ENCODE measurements at regions not wholly inside any gene's neighbourhood (a gene's known extent, or its start where the extent isn't known, plus 50 kb on each side); places are given as distances from the start of the nearest gene placed in this dataset.

DNA sequence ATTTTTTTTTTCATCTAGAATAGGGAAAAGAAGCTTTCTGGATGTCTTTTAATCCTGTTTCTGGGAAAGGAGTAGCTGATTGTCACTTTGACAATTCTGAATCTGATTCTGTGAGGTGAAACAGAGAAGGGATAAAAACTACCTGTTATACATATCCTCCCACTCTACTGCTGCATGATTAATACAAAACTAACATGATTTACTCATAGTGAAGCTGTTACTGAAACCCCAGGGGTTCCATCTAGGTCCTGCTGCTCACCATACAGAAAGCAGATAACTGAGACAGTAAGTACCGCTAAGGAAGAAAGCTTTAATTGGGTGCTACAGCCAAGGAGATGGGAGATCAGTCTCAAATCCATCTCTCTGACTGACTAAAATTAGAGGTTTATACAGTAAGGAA is 610.9 kb upstream of the ALCAM start:
- Histone ChIP-seq H3K36me3 (ENCODE audit: control insufficient read depth in 2 of 2, insufficient read depth in 2 of 2, low read length in 2 of 2) (no peaks in the 10 kb centered on the region), H3K27me3 (ENCODE audit: control insufficient read depth in 1 of 2, insufficient read depth in 2 of 2, low read length in 2 of 2) (no peaks in the 10 kb centered on the region), H3K9me3 (ENCODE audit: control insufficient read depth in 2 of 2, low read length in 2 of 2) (no peaks in the 10 kb centered on the region), H3K4me3 (ENCODE audit: low read length in 2 of 2) (no peak overlapping the region), H3K4me1 (ENCODE audit: control insufficient read depth, insufficient read depth, low read length) (no peaks in the 10 kb centered on the region), H3K27ac (ENCODE audit: low read length) (no peak overlapping the region), H3K9ac (ENCODE audit: low read length in 2 of 2) (no peak overlapping the region)

DNA sequence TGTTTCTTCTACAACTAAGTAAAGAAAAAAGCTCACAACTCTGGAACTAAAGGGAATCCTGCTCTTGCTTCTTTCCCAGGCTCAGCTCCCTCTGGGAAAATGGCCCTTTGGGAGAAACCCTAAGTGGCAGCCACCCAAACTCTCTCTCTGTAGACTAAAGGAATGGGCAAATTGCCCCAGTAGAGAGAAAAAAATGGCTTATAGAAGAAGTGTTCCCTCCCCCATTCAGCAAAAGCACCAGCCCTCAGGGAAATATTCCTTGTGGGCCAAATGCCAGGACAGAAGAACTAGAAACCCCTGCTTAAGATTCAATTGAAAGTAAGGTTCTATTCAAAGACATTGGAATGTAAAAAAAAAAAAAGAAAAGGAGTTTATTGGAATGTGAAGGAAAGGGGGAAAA is 603.7 kb upstream of the ALCAM start:
- Histone ChIP-seq H3K9ac (ENCODE audit: low read length in 2 of 2) (no peak overlapping the region), H3K4me3 (ENCODE audit: low read length in 2 of 2) (no peak overlapping the region), H3K27ac (ENCODE audit: low read length) (no peak overlapping the region), H3K9me3 (ENCODE audit: control insufficient read depth in 2 of 2, low read length in 2 of 2) (no peaks in the 10 kb centered on the region), H3K4me1 (ENCODE audit: control insufficient read depth, insufficient read depth, low read length) (no peaks in the 10 kb centered on the region), H3K36me3 (ENCODE audit: control insufficient read depth in 2 of 2, insufficient read depth in 2 of 2, low read length in 2 of 2) (no peaks in the 10 kb centered on the region), H3K27me3 (ENCODE audit: control insufficient read depth in 1 of 2, insufficient read depth in 2 of 2, low read length in 2 of 2) (no peaks in the 10 kb centered on the region)

DNA sequence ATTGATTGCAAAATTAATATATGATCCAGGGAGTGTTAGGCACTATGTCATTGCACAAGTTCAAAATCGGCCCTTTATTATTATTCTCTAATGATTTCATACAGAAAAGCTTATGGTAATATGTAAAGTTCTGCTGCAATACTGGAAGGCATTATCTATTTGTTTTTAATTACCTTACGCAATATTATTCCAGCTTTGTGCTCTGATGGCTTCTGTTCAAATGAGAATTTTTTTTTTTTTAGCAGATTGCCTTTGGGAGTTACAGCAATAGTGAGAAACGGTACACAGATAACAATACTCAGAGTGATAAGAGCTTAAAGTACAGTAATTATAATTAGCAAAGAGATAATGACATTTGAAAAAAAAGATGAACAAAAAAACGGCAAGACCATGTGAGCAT is 602.2 kb upstream of the ALCAM start:
- H3K9ac ChIP-seq (ENCODE audit: low read length in 2 of 2), result no peak overlapping the region
- no peak overlapping the region for H3K4me3 ChIP-seq (ENCODE audit: low read length in 2 of 2)
- H3K4me1 ChIP-seq (ENCODE audit: control insufficient read depth, insufficient read depth, low read length), result no peaks in the 10 kb centered on the region
- H3K36me3 ChIP-seq (ENCODE audit: control insufficient read depth in 2 of 2, insufficient read depth in 2 of 2, low read length in 2 of 2), result no peaks in the 10 kb centered on the region
- H3K27me3 ChIP-seq (ENCODE audit: control insufficient read depth in 1 of 2, insufficient read depth in 2 of 2, low read length in 2 of 2), result no peaks in the 10 kb centered on the region
- no peaks in the 10 kb centered on the region for H3K9me3 ChIP-seq (ENCODE audit: control insufficient read depth in 2 of 2, low read length in 2 of 2)
- H3K27ac ChIP-seq (ENCODE audit: low read length), result no peak overlapping the region

DNA sequence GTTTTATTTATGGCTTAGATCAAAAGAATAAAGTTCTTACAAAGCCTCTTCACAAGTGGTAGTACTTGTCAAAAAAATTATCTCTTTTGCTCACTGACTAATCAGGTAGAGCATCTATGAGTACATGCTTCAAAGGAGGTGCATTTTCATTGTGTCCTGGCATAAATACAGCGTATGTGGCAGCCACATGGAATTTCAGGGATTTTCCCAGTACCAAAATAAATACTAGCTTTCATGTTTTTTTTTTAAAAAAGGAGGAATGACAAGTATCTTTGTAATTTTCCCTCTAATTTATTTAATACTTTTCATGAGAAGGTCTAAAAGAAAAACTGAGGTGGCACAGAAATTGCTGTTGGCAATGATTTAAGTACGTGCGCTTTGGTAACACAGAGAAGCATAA is 597.8 kb upstream of the ALCAM start:
- Histone ChIP-seq H3K36me3 (ENCODE audit: control insufficient read depth in 2 of 2, insufficient read depth in 2 of 2, low read length in 2 of 2) (no peaks in the 10 kb centered on the region), H3K27ac (ENCODE audit: low read length) (no peak overlapping the region), H3K4me1 (ENCODE audit: control insufficient read depth, insufficient read depth, low read length) (no peaks in the 10 kb centered on the region), H3K4me3 (ENCODE audit: low read length in 2 of 2) (no peak overlapping the region), H3K9me3 (ENCODE audit: control insufficient read depth in 2 of 2, low read length in 2 of 2) (no peaks in the 10 kb centered on the region), H3K27me3 (ENCODE audit: control insufficient read depth in 1 of 2, insufficient read depth in 2 of 2, low read length in 2 of 2) (no peaks in the 10 kb centered on the region), H3K9ac (ENCODE audit: low read length in 2 of 2) (no peak overlapping the region)

DNA sequence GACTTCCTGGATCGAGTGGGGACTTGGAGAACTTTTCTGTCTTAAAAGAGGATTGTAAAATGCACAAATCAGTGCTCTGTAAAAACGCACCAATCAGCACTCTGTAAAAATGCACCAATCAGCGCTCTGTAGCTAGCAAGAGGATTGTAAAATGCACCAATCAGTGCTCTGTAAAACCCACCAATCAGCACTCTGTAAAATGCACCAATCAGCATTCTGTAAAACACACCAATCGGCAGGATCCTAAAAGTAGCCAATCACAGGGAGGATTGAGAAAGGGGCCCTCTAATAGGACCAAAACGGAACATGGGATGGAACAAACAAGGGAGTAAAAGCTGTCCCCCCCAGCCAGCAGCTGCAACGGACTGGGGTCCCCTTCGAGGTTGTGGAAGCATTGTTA is 587.4 kb upstream of the ALCAM start:
- Histone ChIP-seq H3K4me3 (ENCODE audit: low read length in 2 of 2) (no peak overlapping the region), H3K4me1 (ENCODE audit: control insufficient read depth, insufficient read depth, low read length) (no peaks in the 10 kb centered on the region), H3K27me3 (ENCODE audit: control insufficient read depth in 1 of 2, insufficient read depth in 2 of 2, low read length in 2 of 2) (no peaks in the 10 kb centered on the region), H3K27ac (ENCODE audit: low read length) (no peak overlapping the region), H3K9me3 (ENCODE audit: control insufficient read depth in 2 of 2, low read length in 2 of 2) (peaks cover 0 to 4% of the 10 kb centered on the region in 2 donors), H3K36me3 (ENCODE audit: control insufficient read depth in 2 of 2, insufficient read depth in 2 of 2, low read length in 2 of 2) (no peaks in the 10 kb centered on the region), H3K9ac (ENCODE audit: low read length in 2 of 2) (no peak overlapping the region)

DNA sequence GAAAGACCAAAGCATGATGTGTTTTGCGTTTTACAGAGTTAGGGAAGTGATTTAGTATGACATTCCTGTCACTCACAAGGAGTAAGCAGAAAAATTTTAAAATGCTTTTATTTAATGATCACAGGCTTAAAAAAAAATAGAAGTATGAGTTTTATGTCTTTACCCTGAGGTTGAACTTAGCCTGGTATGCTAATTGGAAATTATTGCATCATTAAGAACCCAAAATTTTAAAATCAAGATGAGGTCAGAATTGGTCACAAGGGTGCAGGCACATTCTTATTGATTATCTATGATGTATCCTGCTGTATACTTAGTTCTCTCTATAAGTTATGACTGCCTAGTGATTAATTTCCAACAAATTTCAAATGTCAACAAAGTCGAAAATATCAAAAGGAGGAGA is 585.6 kb upstream of the ALCAM start:
- Histone ChIP-seq H3K27ac (ENCODE audit: low read length) (no peak overlapping the region), H3K4me3 (ENCODE audit: low read length in 2 of 2) (no peak overlapping the region), H3K27me3 (ENCODE audit: control insufficient read depth in 1 of 2, insufficient read depth in 2 of 2, low read length in 2 of 2) (no peaks in the 10 kb centered on the region), H3K9me3 (ENCODE audit: control insufficient read depth in 2 of 2, low read length in 2 of 2) (peaks cover 0 to 4% of the 10 kb centered on the region in 2 donors), H3K36me3 (ENCODE audit: control insufficient read depth in 2 of 2, insufficient read depth in 2 of 2, low read length in 2 of 2) (no peaks in the 10 kb centered on the region), H3K4me1 (ENCODE audit: control insufficient read depth, insufficient read depth, low read length) (no peaks in the 10 kb centered on the region), H3K9ac (ENCODE audit: low read length in 2 of 2) (no peak overlapping the region)

DNA sequence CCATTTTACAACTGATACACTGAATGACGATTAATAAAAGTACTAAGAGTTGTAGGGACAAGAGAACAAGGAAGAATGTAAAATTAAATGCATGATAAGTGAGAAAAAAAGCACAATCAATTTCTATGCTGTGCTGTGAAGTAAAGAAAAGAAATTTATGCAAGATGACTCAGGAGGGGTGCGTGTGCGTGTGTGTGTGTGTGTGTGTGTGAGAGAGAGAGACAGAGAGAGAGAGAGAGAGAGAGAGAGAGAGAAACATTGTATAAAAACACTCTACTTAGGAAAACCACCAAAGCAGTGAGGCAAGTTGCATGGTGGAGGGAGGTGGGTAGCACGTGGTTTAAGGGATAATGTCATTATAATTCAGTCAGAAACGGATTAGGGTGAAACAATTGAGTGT is 580.8 kb upstream of the ALCAM start:
- Histone ChIP-seq H3K4me3 (ENCODE audit: low read length in 2 of 2) (no peak overlapping the region), H3K27me3 (ENCODE audit: control insufficient read depth in 1 of 2, insufficient read depth in 2 of 2, low read length in 2 of 2) (no peaks in the 10 kb centered on the region), H3K27ac (ENCODE audit: low read length) (no peak overlapping the region), H3K9ac (ENCODE audit: low read length in 2 of 2) (no peak overlapping the region), H3K4me1 (ENCODE audit: control insufficient read depth, insufficient read depth, low read length) (no peaks in the 10 kb centered on the region), H3K9me3 (ENCODE audit: control insufficient read depth in 2 of 2, low read length in 2 of 2) (no peaks in the 10 kb centered on the region), H3K36me3 (ENCODE audit: control insufficient read depth in 2 of 2, insufficient read depth in 2 of 2, low read length in 2 of 2) (no peaks in the 10 kb centered on the region)

DNA sequence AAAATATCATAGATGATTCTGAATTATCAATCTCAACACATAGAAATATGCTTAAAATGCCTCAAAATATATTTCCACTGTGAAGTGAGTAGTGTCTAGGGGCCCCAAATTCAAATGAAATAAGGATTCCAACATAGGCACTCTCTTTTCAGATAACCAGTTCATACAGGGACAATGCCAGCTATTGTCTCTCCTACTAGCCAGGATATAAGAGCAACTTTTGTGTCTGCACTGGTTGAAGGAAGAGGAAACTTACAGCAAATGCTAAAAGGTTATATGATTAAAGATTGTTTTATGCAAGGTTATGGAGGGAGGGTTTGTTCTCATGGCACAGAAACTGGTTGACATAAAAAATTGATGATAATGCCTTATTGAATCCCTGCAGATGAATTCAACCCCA is 579.4 kb upstream of the ALCAM start:
- Histone ChIP-seq H3K9me3 (ENCODE audit: control insufficient read depth in 2 of 2, low read length in 2 of 2) (no peaks in the 10 kb centered on the region), H3K4me3 (ENCODE audit: low read length in 2 of 2) (no peak overlapping the region), H3K27ac (ENCODE audit: low read length) (no peak overlapping the region), H3K27me3 (ENCODE audit: control insufficient read depth in 1 of 2, insufficient read depth in 2 of 2, low read length in 2 of 2) (no peaks in the 10 kb centered on the region), H3K36me3 (ENCODE audit: control insufficient read depth in 2 of 2, insufficient read depth in 2 of 2, low read length in 2 of 2) (no peaks in the 10 kb centered on the region), H3K9ac (ENCODE audit: low read length in 2 of 2) (no peak overlapping the region), H3K4me1 (ENCODE audit: control insufficient read depth, insufficient read depth, low read length) (no peaks in the 10 kb centered on the region)

DNA sequence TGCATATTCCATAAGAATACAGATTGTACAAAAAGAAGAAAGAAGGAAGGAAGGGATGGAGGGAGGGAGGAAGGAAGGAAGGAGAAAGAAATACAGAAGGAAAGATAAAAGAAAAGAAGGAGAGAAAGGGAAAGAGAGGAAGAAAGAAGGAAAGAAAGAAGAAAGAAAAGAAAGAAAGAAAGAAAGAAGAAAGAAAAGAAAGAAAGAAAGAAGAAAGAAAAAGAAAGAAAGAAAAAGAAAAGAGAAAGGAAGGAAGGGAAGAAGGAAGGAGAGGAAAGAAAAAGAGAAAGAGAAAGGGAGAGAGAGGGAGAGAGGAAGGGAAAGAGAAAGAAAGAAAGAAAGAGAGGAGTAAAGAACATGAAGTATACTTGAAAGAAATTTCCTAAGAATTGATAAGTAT is 577.9 kb upstream of the ALCAM start:
- Histone ChIP-seq H3K27me3 (ENCODE audit: control insufficient read depth in 1 of 2, insufficient read depth in 2 of 2, low read length in 2 of 2) (no peaks in the 10 kb centered on the region), H3K4me3 (ENCODE audit: low read length in 2 of 2) (no peak overlapping the region)

DNA sequence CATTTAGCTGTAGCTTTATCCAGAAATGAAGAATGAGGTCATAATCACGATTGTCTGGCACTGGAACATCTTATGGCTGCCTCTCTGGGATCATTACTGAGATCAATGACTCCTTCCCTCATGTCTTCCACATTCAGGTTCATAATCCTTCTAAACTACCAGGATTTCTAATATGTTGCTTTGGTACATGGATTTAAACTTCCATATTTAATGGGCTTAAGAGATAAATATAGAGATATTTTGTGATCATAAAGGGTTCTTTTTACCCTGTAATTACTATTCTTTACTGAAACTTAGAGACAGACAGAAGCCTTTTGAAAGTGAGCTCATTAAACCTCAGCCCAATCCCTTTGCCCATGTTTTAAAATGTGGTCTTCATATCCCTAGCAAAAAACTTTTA is 575.4 kb upstream of the ALCAM start:
- Histone ChIP-seq H3K9me3 (ENCODE audit: control insufficient read depth in 2 of 2, low read length in 2 of 2) (no peaks in the 10 kb centered on the region), H3K4me1 (ENCODE audit: control insufficient read depth, insufficient read depth, low read length) (no peaks in the 10 kb centered on the region), H3K4me3 (ENCODE audit: low read length in 2 of 2) (no peak overlapping the region), H3K9ac (ENCODE audit: low read length in 2 of 2) (no peak overlapping the region), H3K36me3 (ENCODE audit: control insufficient read depth in 2 of 2, insufficient read depth in 2 of 2, low read length in 2 of 2) (no peaks in the 10 kb centered on the region), H3K27me3 (ENCODE audit: control insufficient read depth in 1 of 2, insufficient read depth in 2 of 2, low read length in 2 of 2) (no peaks in the 10 kb centered on the region), H3K27ac (ENCODE audit: low read length) (no peak overlapping the region)

More for the DNA sequence above, 577.9 kb upstream of the ALCAM start:
- no peaks in the 10 kb centered on the region for H3K4me1 ChIP-seq (ENCODE audit: control insufficient read depth, insufficient read depth, low read length)
- no peaks in the 10 kb centered on the region for H3K9me3 ChIP-seq (ENCODE audit: control insufficient read depth in 2 of 2, low read length in 2 of 2)
- no peak overlapping the region for H3K9ac ChIP-seq (ENCODE audit: low read length in 2 of 2)
- no peaks in the 10 kb centered on the region for H3K36me3 ChIP-seq (ENCODE audit: control insufficient read depth in 2 of 2, insufficient read depth in 2 of 2, low read length in 2 of 2)
- H3K27ac ChIP-seq (ENCODE audit: low read length), result no peak overlapping the region

DNA sequence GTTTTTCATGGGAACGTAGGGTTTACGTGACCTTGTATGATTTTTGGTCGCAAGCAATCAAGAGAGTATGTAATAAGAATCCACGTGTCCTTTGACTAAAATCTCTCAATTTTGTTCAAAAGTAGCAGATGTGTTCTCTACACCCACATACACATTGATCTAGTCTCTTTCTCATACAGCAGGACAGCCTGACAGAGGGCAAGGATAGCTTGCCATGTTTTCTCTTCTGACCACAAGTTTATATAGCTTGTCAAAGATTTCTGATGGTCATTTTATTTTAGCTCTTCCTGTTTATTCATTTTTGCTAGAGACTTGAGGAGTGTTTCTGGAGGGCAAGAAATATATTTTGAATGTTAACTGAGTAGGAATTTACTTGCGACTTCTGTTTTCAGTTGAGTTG is 570.2 kb upstream of the ALCAM start:
- no peaks in the 10 kb centered on the region for H3K36me3 ChIP-seq (ENCODE audit: control insufficient read depth in 2 of 2, insufficient read depth in 2 of 2, low read length in 2 of 2)
- no peak overlapping the region for H3K27ac ChIP-seq (ENCODE audit: low read length)
- H3K4me3 ChIP-seq (ENCODE audit: low read length in 2 of 2), result no peak overlapping the region
- no peaks in the 10 kb centered on the region for H3K4me1 ChIP-seq (ENCODE audit: control insufficient read depth, insufficient read depth, low read length)
- H3K9me3 ChIP-seq (ENCODE audit: control insufficient read depth in 2 of 2, low read length in 2 of 2), result no peaks in the 10 kb centered on the region
- no peak overlapping the region for H3K9ac ChIP-seq (ENCODE audit: low read length in 2 of 2)
- H3K27me3 ChIP-seq (ENCODE audit: control insufficient read depth in 1 of 2, insufficient read depth in 2 of 2, low read length in 2 of 2), result no peaks in the 10 kb centered on the region

DNA sequence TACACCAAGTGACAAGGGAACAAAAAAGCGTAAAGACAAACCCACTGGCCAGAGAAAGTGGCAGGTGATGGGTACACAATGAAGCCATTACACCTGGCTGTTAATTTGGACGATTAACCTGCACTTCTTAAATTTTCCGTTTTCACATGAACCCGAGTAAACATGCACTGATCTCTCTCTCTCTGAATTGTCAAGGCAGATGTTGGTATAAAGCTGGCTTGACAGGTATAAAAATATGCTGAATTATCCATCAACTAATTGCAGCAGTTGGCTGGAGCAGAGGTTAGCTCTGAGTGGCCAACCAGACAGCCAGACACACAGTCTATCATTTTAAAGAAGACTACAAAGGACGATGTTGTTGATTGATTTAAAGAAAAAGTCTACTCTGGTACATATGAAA is 561.7 kb upstream of the ALCAM start:
- Histone ChIP-seq H3K27ac (ENCODE audit: low read length) (no peak overlapping the region), H3K27me3 (ENCODE audit: control insufficient read depth in 1 of 2, insufficient read depth in 2 of 2, low read length in 2 of 2) (no peaks in the 10 kb centered on the region), H3K9me3 (ENCODE audit: control insufficient read depth in 2 of 2, low read length in 2 of 2) (no peaks in the 10 kb centered on the region), H3K4me1 (ENCODE audit: control insufficient read depth, insufficient read depth, low read length) (no peaks in the 10 kb centered on the region), H3K4me3 (ENCODE audit: low read length in 2 of 2) (no peak overlapping the region), H3K9ac (ENCODE audit: low read length in 2 of 2) (no peak overlapping the region), H3K36me3 (ENCODE audit: control insufficient read depth in 2 of 2, insufficient read depth in 2 of 2, low read length in 2 of 2) (no peaks in the 10 kb centered on the region)
